ENCODE measurements at regions not wholly inside any gene's neighbourhood (a gene's known extent, or its start where the extent isn't known, plus 50 kb on each side); places are given as distances from the start of the nearest gene placed in this dataset.

- TF ChIP-seq ZNF331 (CRISPR knock-in tag; IDR thresholded peaks at IDR 0.05; ENCODE audit: low read depth) (no peak), CTCF (conservative IDR thresholded peaks at IDR 0.05; ENCODE audit: low read depth in 2 of 2) (no peak)
Observed at GRCh38 chr4:15148691-15149090, 146.4 kb downstream of the CPEB2 start.
